Peyer's patch (tissue), 4 donors: ENCODE measurements at regions not wholly inside any gene's neighbourhood (a gene's known extent, or its start where the extent isn't known, plus 50 kb on each side); places are given as distances from the start of the nearest gene placed in this dataset.

Experiments used
- DNase-seq, 3 donors: peaks; one replicate each; pipeline ENCODE4 v3.0.0-alpha.2; 2017 to 2019
- H3K27ac ChIP-seq, 4 donors: fragments of 200-600 bp; sonication (generic); one replicate each; pipeline ENCODE4 v1.5.1; 2016 to 2019
- H3K27me3 ChIP-seq, 2 donors: fragments of 200-600 bp; sonication (generic); one replicate each; pipeline ENCODE4 v1.5.1; 2019
- H3K36me3 ChIP-seq, 3 donors: fragments of 200-600 bp; sonication (generic); one replicate each; pipeline ENCODE4 v1.5.1; 2016 to 2019
- H3K4me1 ChIP-seq, 4 donors: fragments of 200-600 bp; sonication (generic); one replicate each; pipeline ENCODE4 v1.5.1; 2016 to 2019
- H3K4me3 ChIP-seq, 4 donors: fragments of 200-600 bp; sonication (generic); 1 replicate in 3 of 4; 2 replicates in 1 of 4; pipeline ENCODE4 v1.5.1; 2016 to 2019; ENCODE audit warnings: mild to moderate bottlenecking in 1 of 4
- H3K9me3 ChIP-seq, 4 donors: fragments of 200-600 bp; sonication (generic); one replicate each; pipeline ENCODE4 v1.5.1; 2016 to 2019; ENCODE audit warnings: mild to moderate bottlenecking in 1 of 4
- CTCF ChIP-seq, 6 experiments: fragments of 450-650 bp in 4 of 6; fragments of 200-600 bp in 2 of 6; sonication (generic) in 1 of 6; IDR thresholded peaks; one replicate each; pipeline ENCODE4 v1.5.1; 2017 to 2019; ENCODE audit warnings: antibody characterized with exemption in 6 of 6, mild to moderate bottlenecking in 3 of 6, moderate library complexity in 1 of 6
- POLR2A ChIP-seq, 2 donors: fragments of 450-650 bp; IDR thresholded peaks; one replicate each; pipeline ENCODE4 v1.5.1; 2017; ENCODE audit warnings: antibody characterized with exemption in 2 of 2, mild to moderate bottlenecking in 2 of 2, moderate library complexity in 2 of 2

- Histone ChIP-seq H3K9me3 (no peaks in the 10 kb centered on the region), H3K4me3 (no peak overlapping the region), H3K4me1 (no peaks in the 10 kb centered on the region), H3K27me3 (no peaks in the 10 kb centered on the region), H3K27ac (no peak overlapping the region), H3K36me3 (no peaks in the 10 kb centered on the region)
- DNase-seq, result no peak
- no peak for TF ChIP-seq POLR2A (IDR thresholded peaks at IDR 0.05)
- no peak for TF ChIP-seq CTCF (IDR thresholded peaks at IDR 0.05)
Measured at GRCh38 chr15:58340176-58340575, 91.6 kb upstream of the LIPC start.

GRCh38 chr15:58342508-58342907 lies 89.3 kb upstream of the LIPC start:
- Histone ChIP-seq H3K27ac (no peak overlapping the region), H3K36me3 (no peaks in the 10 kb centered on the region), H3K9me3 (no peaks in the 10 kb centered on the region), H3K4me3 (no peak overlapping the region), H3K27me3 (no peaks in the 10 kb centered on the region), H3K4me1 (no peaks in the 10 kb centered on the region)
- DNase-seq, result no peak
- TF ChIP-seq POLR2A (IDR thresholded peaks at IDR 0.05) (no peak), CTCF (IDR thresholded peaks at IDR 0.05) (no peak)

- Histone ChIP-seq H3K27ac (no peak overlapping the region), H3K4me3 (no peak overlapping the region), H3K9me3 (no peaks in the 10 kb centered on the region), H3K27me3 (no peaks in the 10 kb centered on the region), H3K36me3 (no peaks in the 10 kb centered on the region), H3K4me1 (no peaks in the 10 kb centered on the region)
- DNase-seq, result no peak
- TF ChIP-seq CTCF (IDR thresholded peaks at IDR 0.05) (no peak), POLR2A (IDR thresholded peaks at IDR 0.05) (no peak)
Measured at GRCh38 chr15:58344213-58345070, 87.3 kb upstream of the LIPC start.

GRCh38 chr15:58346361-58346760 lies 85.4 kb upstream of the LIPC start:
- no peaks in the 10 kb centered on the region for H3K36me3 ChIP-seq
- no peak overlapping the region for H3K27ac ChIP-seq
- TF ChIP-seq CTCF (IDR thresholded peaks at IDR 0.05), result no peak
- TF ChIP-seq POLR2A (IDR thresholded peaks at IDR 0.05), result no peak
- no peak for DNase-seq
- H3K4me1 ChIP-seq, result no peaks in the 10 kb centered on the region
- no peaks in the 10 kb centered on the region for H3K9me3 ChIP-seq
- no peaks in the 10 kb centered on the region for H3K27me3 ChIP-seq
- no peak overlapping the region for H3K4me3 ChIP-seq

GRCh38 chr15:58348095-58348812 lies 83.5 kb upstream of the LIPC start:
- TF ChIP-seq POLR2A (IDR thresholded peaks at IDR 0.05), result no peak
- TF ChIP-seq CTCF (IDR thresholded peaks at IDR 0.05), result no peak
- Histone ChIP-seq H3K27me3 (no peaks in the 10 kb centered on the region), H3K4me3 (no peak overlapping the region), H3K27ac (no peak overlapping the region), H3K9me3 (no peaks in the 10 kb centered on the region), H3K4me1 (no peaks in the 10 kb centered on the region), H3K36me3 (no peaks in the 10 kb centered on the region)
- no peak for DNase-seq
